A673 (cell line): ENCODE measurements at regions not wholly inside any gene's neighbourhood (a gene's known extent, or its start where the extent isn't known, plus 50 kb on each side); places are given as distances from the start of the nearest gene placed in this dataset.

Experiments used
- BruUV-seq: library from RNA; stranded (reverse); fragments of 400-500 nt; replicated peaks from 2 replicates; lab custom pipeline; 2021; lab: Mats Ljungman, UMichigan
- CTCF ChIA-PET: fragments of 300-600 bp; sonication (Branson Sonifier 250); formaldehyde crosslinking; loops from one replicate; lab custom pipeline; 2022; ENCODE audit warnings: antibody characterized with exemption; lab: Charles Lee
- POLR2A ChIA-PET: fragments of 300-600 bp; sonication (Branson Sonifier 250); formaldehyde crosslinking; loops from one replicate; lab custom pipeline; 2022; ENCODE audit warnings: antibody characterized with exemption; ENCODE audit not compliant: low non-redundant PET; lab: Charles Lee
- DNase-seq: peaks from one replicate; pipeline ENCODE4 v3.0.0-alpha.2; 2015; ENCODE audit warnings: low spot score
- H3K27ac ChIP-seq: fragments of 200-600 bp; sonication (generic); 2 replicates; pipeline ENCODE4 v1.5.1; 2016; ENCODE audit warnings: mixed run types, low read depth, mild to moderate bottlenecking, mixed read lengths, antibody characterized with exemption, low read length; ENCODE audit not compliant: poor library complexity, severe bottlenecking
- H3K27me3 ChIP-seq: fragments of 200-600 bp; sonication (generic); replicated peaks from 2 replicates; pipeline ENCODE4 v1.6.1; 2017; ENCODE audit warnings: mixed run types, low read depth, mild to moderate bottlenecking, mixed read lengths, antibody characterized with exemption, low read length; ENCODE audit not compliant: insufficient read depth, poor library complexity
- H3K36me3 ChIP-seq: fragments of 200-600 bp; sonication (generic); 2 replicates; pipeline ENCODE4 v1.6.1; 2016; ENCODE audit warnings: mixed run types, mild to moderate bottlenecking, mixed read lengths, antibody characterized with exemption, low read length; ENCODE audit not compliant: insufficient read depth, poor library complexity, severe bottlenecking
- H3K4me1 ChIP-seq: fragments of 200-600 bp; sonication (generic); 2 replicates; pipeline ENCODE4 v1.6.1; 2017; ENCODE audit warnings: mixed run types, mild to moderate bottlenecking, mixed read lengths, antibody characterized with exemption, low read length; ENCODE audit not compliant: insufficient read depth, poor library complexity, severe bottlenecking
- H3K4me3 ChIP-seq: fragments of 200-600 bp; sonication (generic); 2 replicates; pipeline ENCODE4 v1.5.1; 2016; ENCODE audit warnings: low read depth, mixed run types, mild to moderate bottlenecking, mixed read lengths, low read length; ENCODE audit not compliant: poor library complexity, severe bottlenecking
- H3K9me3 ChIP-seq: fragments of 200-600 bp; sonication (generic); 2 replicates; pipeline ENCODE4 v1.6.1; 2016; ENCODE audit warnings: mixed run types, low read depth, mild to moderate bottlenecking, mixed read lengths, antibody characterized with exemption, low read length; ENCODE audit not compliant: poor library complexity, severe bottlenecking
- CTCF ChIP-seq: fragments of 300-800, 200-600 bp; sonication (generic); conservative IDR thresholded peaks from 2 replicates; pipeline ENCODE4 v1.5.1; 2017; ENCODE audit warnings: low read depth, mild to moderate bottlenecking, antibody characterized with exemption, low read length, moderate library complexity, mixed read lengths
- EZH2 ChIP-seq: fragments of 200-600 bp; sonication (generic); IDR thresholded peaks from 2 replicates; pipeline ENCODE4 v1.6.1; 2017; ENCODE audit warnings: borderline replicate concordance, low read depth, mild to moderate bottlenecking, mixed read lengths, antibody characterized with exemption, low read length; ENCODE audit not compliant: poor library complexity, severe bottlenecking
- intact Hi-C: fragments of 100-400 bp; cut with micrococcal nuclease; formaldehyde crosslinking; loops from one replicate; pipeline ENCODE4 v1.10.0; 2022; ENCODE audit not compliant: unreplicated experiment

DNA sequence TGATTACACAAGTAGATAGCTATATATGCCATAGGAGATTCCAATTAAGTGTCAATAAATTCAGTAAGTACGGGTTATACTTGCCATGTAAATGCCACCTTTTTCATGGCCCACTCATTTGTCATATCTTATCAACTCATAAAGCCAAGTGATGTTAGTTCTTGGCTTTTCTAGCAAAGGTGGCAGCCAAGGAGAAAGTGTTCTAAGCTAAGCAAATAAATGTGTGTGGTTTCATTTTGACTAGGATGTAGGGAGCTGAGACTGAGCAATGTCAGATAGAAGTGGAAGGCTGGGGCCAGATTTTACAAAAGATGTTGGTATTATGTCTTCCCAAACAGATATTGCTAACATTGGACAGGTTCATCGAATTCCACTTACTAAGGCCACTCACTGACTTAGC is 952.0 kb downstream of the SLC4A3 start:
- H3K27me3 ChIP-seq = no peaks in the 10 kb centered on the region
- DNase-seq = no peak
- H3K4me1 ChIP-seq = no peaks in the 10 kb centered on the region
- intact Hi-C loops = no loop called here
- no peak overlapping the region for H3K4me3 ChIP-seq
- ChIA-PET CTCF (no interaction called here), POLR2A (no interaction called here)
- no peaks in the 10 kb centered on the region for H3K36me3 ChIP-seq
- no peaks in the 10 kb centered on the region for H3K9me3 ChIP-seq
- TF ChIP-seq EZH2 (no peak), CTCF (no peak)
- H3K27ac ChIP-seq = no peak overlapping the region
- no TSS peak for BruUV-seq

DNA sequence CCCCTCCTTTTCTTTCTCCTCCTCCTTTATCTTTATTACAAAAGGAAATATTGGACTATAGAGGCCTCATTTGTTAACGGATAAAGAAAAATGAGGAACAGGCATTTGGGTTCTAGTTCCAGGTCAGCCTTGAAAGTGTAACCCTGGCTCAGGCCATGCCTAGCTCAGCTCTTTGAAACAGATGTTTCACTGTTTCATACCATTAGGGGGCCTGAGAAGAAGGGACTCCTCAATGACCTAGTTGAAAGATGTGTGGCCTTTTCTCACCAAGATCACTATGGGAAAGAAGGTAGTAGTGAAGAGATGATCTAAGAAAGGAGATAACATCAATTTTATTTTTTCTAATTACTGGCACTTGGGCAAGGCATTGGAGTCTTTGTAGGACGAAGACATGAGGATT is 952.7 kb downstream of the SLC4A3 start:
- TF ChIP-seq EZH2 (no peak), CTCF (no peak)
- intact Hi-C loops = no loop called here
- ChIA-PET POLR2A (no interaction called here), CTCF (no interaction called here)
- Histone ChIP-seq H3K36me3 (no peaks in the 10 kb centered on the region), H3K4me1 (no peaks in the 10 kb centered on the region), H3K4me3 (no peak overlapping the region), H3K27me3 (no peaks in the 10 kb centered on the region), H3K27ac (no peak overlapping the region), H3K9me3 (no peaks in the 10 kb centered on the region)
- DNase-seq = no peak
- BruUV-seq = no TSS peak

DNA sequence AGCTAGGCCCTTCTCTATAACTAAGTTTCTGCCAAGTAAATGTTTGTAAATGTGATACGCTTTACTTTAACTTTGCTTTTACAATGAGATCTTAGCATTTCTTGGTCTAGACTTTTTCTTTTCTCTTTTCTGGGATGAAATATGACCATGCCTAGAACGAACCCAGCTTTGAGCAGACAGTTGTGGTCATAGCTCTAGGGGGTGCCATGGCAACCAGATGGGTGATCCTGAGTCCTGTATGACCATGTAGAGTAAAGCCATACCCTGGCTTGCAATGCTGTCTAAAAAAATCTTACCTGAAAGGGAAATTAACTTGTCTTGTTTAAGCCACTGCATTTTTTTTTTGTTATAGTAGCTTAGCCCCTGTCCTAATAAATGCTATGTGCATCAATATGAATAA is 956.3 kb downstream of the SLC4A3 start:
- POLR2A ChIA-PET = no interaction called here
- TF ChIP-seq EZH2 (no peak), CTCF (no peak)
- no TSS peak for BruUV-seq

More for the DNA sequence above, 956.3 kb downstream of the SLC4A3 start:
- no peak for DNase-seq
- H3K4me3 ChIP-seq = no peak overlapping the region
- H3K27me3 ChIP-seq = no peaks in the 10 kb centered on the region
- H3K27ac ChIP-seq = no peak overlapping the region
- H3K9me3 ChIP-seq = no peaks in the 10 kb centered on the region
- H3K4me1 ChIP-seq = no peaks in the 10 kb centered on the region
- CTCF ChIA-PET = no interaction called here
- H3K36me3 ChIP-seq = no peaks in the 10 kb centered on the region
- intact Hi-C loops = no loop called here
